Heart left ventricle (tissue), 13 donors: ENCODE measurements at regions not wholly inside any gene's neighbourhood (a gene's known extent, or its start where the extent isn't known, plus 50 kb on each side); places are given as distances from the start of the nearest gene placed in this dataset.

Source experiments
- CTCF ChIP-seq, 12 donors: fragments of 200-600 bp; sonication (generic) in 4 of 12; IDR thresholded peaks; one replicate each; pipeline versions ENCODE4 v1.5.0 to v1.8.0; 2018 to 2022; ENCODE audit warnings: antibody characterized with exemption in 12 of 12, mild to moderate bottlenecking in 5 of 12
- POLR2A ChIP-seq, 2 donors: fragments of 450-650 bp; IDR thresholded peaks; one replicate each; pipeline ENCODE4 v1.6.1; 2017; ENCODE audit warnings: antibody characterized with exemption in 2 of 2, mild to moderate bottlenecking in 2 of 2, moderate library complexity in 2 of 2
- donor health status: ischemic (EF 13 %, LVEDD 7.1; RV severe dilation, severe dysfunction).
- donor health status: DM: no; HTN: yes; CAD: no.
- donor health status: DM: no; HTN: no; CAD: no.
- donor health status: ischemic (EF 25% LVEDD 6.9; RV normal size, moderate dysfunction).
- donor health status: ischemic (EF 25% LVEDD 5.7; RV mildly dilated, moderate dysfunction).
- donor health status: ischemic (EF 35%, LVEDD 5.7; RV mildly dilated, moderate dysfunction).
- donor health status: nonischemic (EF 11% LVEDD 7.7; RV severe dilation, severe dysfunction).
- donor health status: DM: yes; HTN: yes; CAD: no.
- donor health status: PGD.
- donor health status: ischemic (EF 29% LVEDD 5.4; RV normal size, mild dysfunction).
- donor health status: nonischemic (EF 23%, LVEDD 6.1; RV moderate dilation, normal function).

- TF ChIP-seq CTCF (IDR thresholded peaks at IDR 0.05) (no peak), POLR2A (IDR thresholded peaks at IDR 0.05) (no peak)
These were observed 59.2 kb upstream of the ATL2 start for GRCh38 chr2:38436227-38436664.
